ENCODE measurements at regions not wholly inside any gene's neighbourhood (a gene's known extent, or its start where the extent isn't known, plus 50 kb on each side); places are given as distances from the start of the nearest gene placed in this dataset.

DNA sequence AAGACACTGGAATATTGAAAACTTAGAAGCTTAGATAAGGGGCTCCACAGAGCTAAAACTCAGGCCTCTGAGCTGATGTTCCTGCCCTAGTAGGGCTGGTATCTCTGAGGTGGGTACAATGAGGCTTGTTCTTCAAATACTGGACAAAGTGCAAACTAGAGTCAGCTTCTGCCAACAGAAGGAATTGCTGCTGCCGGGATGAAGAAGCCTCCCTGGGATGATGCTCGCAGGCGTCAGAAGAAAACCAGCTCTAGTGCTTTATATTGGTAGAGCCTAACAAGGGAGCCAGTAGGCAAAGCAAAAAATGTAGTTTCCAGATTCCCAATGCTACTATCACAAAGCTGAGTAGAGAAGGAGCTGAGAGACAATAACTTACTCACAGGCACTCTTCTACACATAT lies 118.1 kb downstream of the FOXI3 start:
- H3K4me2 ChIP-seq (ENCODE audit: low read length) = no peak overlapping the region
- H3K36me3 ChIP-seq (replicated peaks; ENCODE audit: low read depth, low read length) = no peaks in the 10 kb centered on the region
- no peaks in the 10 kb centered on the region for H4K20me1 ChIP-seq (ENCODE audit: insufficient read depth, low read length)
- H3K4me1 ChIP-seq (ENCODE audit: low read length) = peaks cover 24% of the 10 kb centered on the region
- H3K4me3 ChIP-seq (ENCODE audit: low read length) = no peak overlapping the region
- H3K27ac ChIP-seq (ENCODE audit: low read length) = no peak overlapping the region
- H3K9me3 ChIP-seq (ENCODE audit: insufficient read depth, low read length) = no peaks in the 10 kb centered on the region
- TF ChIP-seq CTCF (IDR thresholded peaks at IDR 0.05; ENCODE audit: low read depth, low read length) (no peak), EZH2phosphoT487 (IDR thresholded peaks at IDR 0.05; ENCODE audit: low read depth) (no peak)
- no peak overlapping the region for H3K9ac ChIP-seq (ENCODE audit: low read length)
- no peak overlapping the region for H2AFZ ChIP-seq (ENCODE audit: low read depth, low read length)
- H3K27me3 ChIP-seq (ENCODE audit: low read depth, low read length) = peaks cover 16% of the 10 kb centered on the region; the same call in 1 of the 2 replicates
- H3K79me2 ChIP-seq (ENCODE audit: low read length) = no peaks in the 10 kb centered on the region

GRCh38 chr2:88331239-88331638 lies 121.3 kb downstream of the FOXI3 start:
- no peaks in the 10 kb centered on the region for H4K20me1 ChIP-seq (ENCODE audit: insufficient read depth, low read length)

DNA sequence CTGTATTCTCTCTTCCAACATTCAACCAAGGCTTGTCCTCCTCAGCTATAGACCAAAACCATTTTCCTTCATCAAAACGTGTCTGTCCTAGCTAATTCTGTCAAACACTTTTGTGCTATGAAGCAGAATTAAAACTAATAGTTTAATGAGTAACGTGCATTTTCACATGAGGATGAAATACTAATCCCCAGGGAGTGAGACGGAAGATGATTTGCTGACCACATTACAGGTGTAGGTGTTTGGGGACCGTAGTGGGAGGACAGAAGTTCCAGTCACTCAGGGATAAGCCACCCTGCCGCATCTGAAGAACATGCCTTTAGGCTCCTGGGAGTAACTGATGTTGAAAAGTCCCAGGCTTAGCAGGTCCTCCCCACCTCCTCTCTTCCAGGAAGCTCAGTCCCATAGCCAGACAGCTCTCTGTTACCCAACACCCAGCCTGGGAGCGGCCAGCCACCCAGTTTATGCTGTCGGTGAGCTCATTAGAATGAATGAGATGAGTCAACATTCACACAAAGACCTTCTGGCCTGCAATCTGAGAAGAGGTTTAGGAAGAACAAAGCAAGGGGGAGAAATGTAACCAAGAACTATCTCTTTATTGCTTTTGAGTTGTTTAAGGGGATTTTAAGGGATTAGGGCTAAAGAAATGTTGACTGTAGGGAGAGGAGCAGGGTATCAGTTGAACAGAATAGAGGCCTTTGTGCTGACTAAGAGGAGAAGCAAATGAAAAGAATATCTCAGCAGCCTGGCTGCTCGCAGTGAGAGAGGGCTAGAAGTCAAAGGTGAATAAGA lies 122.5 kb downstream of the FOXI3 start:
- no peaks in the 10 kb centered on the region for H3K9me3 ChIP-seq (ENCODE audit: insufficient read depth, low read length)
- H3K27ac ChIP-seq (ENCODE audit: low read length) = no peak overlapping the region
- H3K4me3 ChIP-seq (ENCODE audit: low read length) = 0 out of 2 replicates have a peak overlapping the region, but pooled peaks have one; percentile 14
- H3K36me3 ChIP-seq (replicated peaks; ENCODE audit: low read depth, low read length) = no peaks in the 10 kb centered on the region
- H3K4me1 ChIP-seq (ENCODE audit: low read length) = peaks cover 24% of the 10 kb centered on the region
- H2AFZ ChIP-seq (ENCODE audit: low read depth, low read length) = peak overlapping the region; percentile 44; the same call in 1 of the 2 replicates
- H3K4me2 ChIP-seq (ENCODE audit: low read length) = peak overlapping the region; percentile 63
- no peak for TF ChIP-seq CTCF (IDR thresholded peaks at IDR 0.05; ENCODE audit: low read depth, low read length)
- no peak for TF ChIP-seq EZH2phosphoT487 (IDR thresholded peaks at IDR 0.05; ENCODE audit: low read depth)
- no peaks in the 10 kb centered on the region for H3K27me3 ChIP-seq (ENCODE audit: low read depth, low read length)
- H3K9ac ChIP-seq (ENCODE audit: low read length) = no peak overlapping the region
- no peaks in the 10 kb centered on the region for H3K79me2 ChIP-seq (ENCODE audit: low read length)
- H4K20me1 ChIP-seq (ENCODE audit: insufficient read depth, low read length) = no peaks in the 10 kb centered on the region

More at GRCh38 chr2:88331239-88331638, 121.3 kb downstream of the FOXI3 start:
- peak overlapping the region; percentile 63 for H3K4me2 ChIP-seq (ENCODE audit: low read length)
- no peak overlapping the region for H3K4me3 ChIP-seq (ENCODE audit: low read length)
- no peak overlapping the region for H3K27ac ChIP-seq (ENCODE audit: low read length)
- no peaks in the 10 kb centered on the region for H3K9me3 ChIP-seq (ENCODE audit: insufficient read depth, low read length)
- no peaks in the 10 kb centered on the region for H3K79me2 ChIP-seq (ENCODE audit: low read length)
- no peak overlapping the region for H3K9ac ChIP-seq (ENCODE audit: low read length)
- TF ChIP-seq CTCF (IDR thresholded peaks at IDR 0.05; ENCODE audit: low read depth, low read length) (no peak), EZH2phosphoT487 (IDR thresholded peaks at IDR 0.05; ENCODE audit: low read depth) (no peak)
- no peak overlapping the region for H2AFZ ChIP-seq (ENCODE audit: low read depth, low read length)
- no peaks in the 10 kb centered on the region for H3K36me3 ChIP-seq (replicated peaks; ENCODE audit: low read depth, low read length)
- H3K27me3 ChIP-seq (ENCODE audit: low read depth, low read length) = no peaks in the 10 kb centered on the region
- H3K4me1 ChIP-seq (ENCODE audit: low read length) = peaks cover 24% of the 10 kb centered on the region

DNA sequence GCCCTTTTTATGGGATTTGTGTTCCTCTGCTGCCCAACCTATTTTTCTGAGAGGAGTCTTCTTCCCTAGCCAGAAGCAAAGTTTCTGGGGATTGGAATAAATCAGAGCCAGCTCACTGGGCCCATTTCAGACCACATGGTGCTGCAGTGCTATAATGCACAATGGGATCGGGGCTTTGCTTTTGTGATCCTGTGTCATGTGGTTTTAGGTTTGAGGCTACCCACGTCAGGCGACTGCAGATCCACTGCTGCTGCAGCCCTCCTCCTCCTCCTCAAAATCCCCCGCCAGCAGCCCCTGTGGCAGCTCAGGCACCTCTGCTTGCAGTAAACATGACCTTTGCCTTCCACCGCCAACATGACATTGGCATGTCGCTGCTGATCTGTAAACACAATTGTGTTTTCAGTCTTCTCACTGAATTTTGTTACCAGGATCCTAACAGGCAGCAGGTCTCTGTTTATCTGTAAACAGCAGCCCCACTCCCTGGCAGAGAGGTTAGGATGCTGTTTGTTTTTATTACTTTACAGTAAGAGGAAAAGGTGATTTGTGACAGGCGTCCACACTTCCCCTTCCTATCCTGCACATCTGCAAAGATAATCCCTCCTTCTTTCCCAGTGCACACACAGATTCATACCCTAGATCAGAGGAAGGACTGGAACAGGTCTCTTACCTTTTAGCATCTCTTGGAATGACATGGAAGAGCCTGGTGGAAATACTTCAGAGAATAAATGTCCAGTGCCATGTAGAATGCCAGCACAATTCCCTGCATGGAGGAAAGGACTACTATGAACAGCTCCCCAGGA lies 130.8 kb downstream of the FOXI3 start:
- H2AFZ ChIP-seq (ENCODE audit: low read depth, low read length) = no peak overlapping the region

More for the DNA sequence above, 130.8 kb downstream of the FOXI3 start:
- H3K79me2 ChIP-seq (ENCODE audit: low read length) = no peaks in the 10 kb centered on the region
- no peak overlapping the region for H3K4me2 ChIP-seq (ENCODE audit: low read length)
- no peak for TF ChIP-seq EZH2phosphoT487 (IDR thresholded peaks at IDR 0.05; ENCODE audit: low read depth)
- no peak for TF ChIP-seq CTCF (IDR thresholded peaks at IDR 0.05; ENCODE audit: low read depth, low read length)
- no peak overlapping the region for H3K27ac ChIP-seq (ENCODE audit: low read length)
- no peaks in the 10 kb centered on the region for H3K27me3 ChIP-seq (ENCODE audit: low read depth, low read length)
- H3K9me3 ChIP-seq (ENCODE audit: insufficient read depth, low read length) = no peaks in the 10 kb centered on the region
- H4K20me1 ChIP-seq (ENCODE audit: insufficient read depth, low read length) = no peaks in the 10 kb centered on the region
- H3K9ac ChIP-seq (ENCODE audit: low read length) = no peak overlapping the region
- H3K36me3 ChIP-seq (replicated peaks; ENCODE audit: low read depth, low read length) = no peaks in the 10 kb centered on the region
- no peak overlapping the region for H3K4me3 ChIP-seq (ENCODE audit: low read length)
- no peaks in the 10 kb centered on the region for H3K4me1 ChIP-seq (ENCODE audit: low read length)
